ENCODE measurements at regions not wholly inside any gene's neighbourhood (a gene's known extent, or its start where the extent isn't known, plus 50 kb on each side); places are given as distances from the start of the nearest gene placed in this dataset.

DNA sequence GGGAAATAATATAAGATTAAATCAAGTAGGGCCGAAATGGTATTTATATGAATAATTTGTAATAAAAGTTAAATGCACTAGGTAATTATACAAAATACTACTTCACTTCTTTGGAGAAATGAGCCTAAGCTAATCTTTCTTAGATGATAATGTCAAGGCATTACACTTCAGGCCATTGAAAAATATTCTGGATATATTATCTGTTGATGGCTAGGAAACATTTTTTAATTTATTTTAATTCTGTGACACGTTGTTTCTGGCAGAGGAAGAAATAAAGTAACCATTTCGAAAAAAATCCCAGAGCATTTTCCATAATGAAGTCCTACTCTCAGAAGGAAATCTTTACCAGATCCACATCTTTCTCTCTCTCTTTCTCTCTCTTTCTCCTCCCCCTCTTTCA is 133.9 kb downstream of the MMUT start:
- no peak for TF ChIP-seq POLR2A (IDR thresholded peaks at IDR 0.05)
- TF ChIP-seq, protein P1, sequence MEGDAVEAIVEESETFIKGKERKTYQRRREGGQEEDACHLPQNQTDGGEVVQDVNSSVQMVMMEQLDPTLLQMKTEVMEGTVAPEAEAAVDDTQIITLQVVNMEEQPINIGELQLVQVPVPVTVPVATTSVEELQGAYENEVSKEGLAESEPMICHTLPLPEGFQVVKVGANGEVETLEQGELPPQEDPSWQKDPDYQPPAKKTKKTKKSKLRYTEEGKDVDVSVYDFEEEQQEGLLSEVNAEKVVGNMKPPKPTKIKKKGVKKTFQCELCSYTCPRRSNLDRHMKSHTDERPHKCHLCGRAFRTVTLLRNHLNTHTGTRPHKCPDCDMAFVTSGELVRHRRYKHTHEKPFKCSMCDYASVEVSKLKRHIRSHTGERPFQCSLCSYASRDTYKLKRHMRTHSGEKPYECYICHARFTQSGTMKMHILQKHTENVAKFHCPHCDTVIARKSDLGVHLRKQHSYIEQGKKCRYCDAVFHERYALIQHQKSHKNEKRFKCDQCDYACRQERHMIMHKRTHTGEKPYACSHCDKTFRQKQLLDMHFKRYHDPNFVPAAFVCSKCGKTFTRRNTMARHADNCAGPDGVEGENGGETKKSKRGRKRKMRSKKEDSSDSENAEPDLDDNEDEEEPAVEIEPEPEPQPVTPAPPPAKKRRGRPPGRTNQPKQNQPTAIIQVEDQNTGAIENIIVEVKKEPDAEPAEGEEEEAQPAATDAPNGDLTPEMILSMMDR (IDR thresholded peaks at IDR 0.05): no peak
- no peak for TF ChIP-seq EP300 (IDR thresholded peaks at IDR 0.05)
- TF ChIP-seq POLR2AphosphoS5 (IDR thresholded peaks at IDR 0.05): no peak
- no peaks in the 10 kb centered on the region for H3K36me3 ChIP-seq
- no peaks in the 10 kb centered on the region for H3K27me3 ChIP-seq
- H3K4me3 ChIP-seq: no peak overlapping the region
- ATAC-seq: no peak
- no peak overlapping the region for H3K27ac ChIP-seq
- WGBS, 2 donors (ENCODE audit: low coverage in 1 of 2): 52 to 70% methylated on average over 3 of the region's 3 CpGs
- H3K9me3 ChIP-seq: no peaks in the 10 kb centered on the region
- peaks cover 0 to 18% (median 5%) of the 10 kb centered on the region in 3 donors for H3K4me1 ChIP-seq

DNA sequence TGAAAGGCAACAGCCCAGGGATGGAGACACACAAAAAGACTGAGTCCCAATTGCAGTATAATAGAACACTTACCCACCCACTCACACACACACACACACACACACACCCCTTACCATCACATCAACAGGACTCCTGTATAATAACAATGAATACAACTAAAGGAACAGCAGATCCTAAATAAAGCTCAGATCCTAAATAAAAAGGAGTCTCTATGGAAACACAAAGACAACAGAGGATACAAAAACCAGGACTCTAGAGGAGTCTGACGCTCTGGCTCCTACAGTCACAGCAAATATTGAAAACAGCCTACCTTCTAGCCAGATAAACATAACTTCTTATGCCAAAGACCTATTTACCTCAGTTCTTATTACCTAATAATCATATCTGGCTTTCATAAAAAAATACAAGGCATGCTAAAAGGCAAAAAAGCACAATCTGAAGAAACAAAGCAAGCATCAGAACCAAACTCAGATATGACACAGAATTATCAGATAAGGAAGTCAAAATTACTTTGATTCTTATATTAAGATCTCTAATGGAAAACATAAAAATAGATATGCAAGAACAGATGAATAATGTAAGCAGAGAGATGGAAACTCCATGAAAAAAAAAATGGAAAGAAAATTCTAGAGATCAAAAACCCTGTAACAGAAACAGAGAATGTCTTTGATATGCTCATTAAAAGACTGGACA is 134.9 kb downstream of the MMUT start:
- Histone ChIP-seq H3K9me3 (no peaks in the 10 kb centered on the region), H3K4me1 (peaks cover 0 to 18% (median 5%) of the 10 kb centered on the region in 3 donors), H3K4me3 (no peak overlapping the region), H3K27me3 (no peaks in the 10 kb centered on the region), H3K36me3 (no peaks in the 10 kb centered on the region), H3K27ac (no peak overlapping the region)
- WGBS, 2 donors (ENCODE audit: low coverage in 1 of 2): 0 to 17% methylated on average over 1 of the region's 1 CpG
- no peak for ATAC-seq
- TF ChIP-seq, protein P1 (IDR thresholded peaks at IDR 0.05): no peak
- TF ChIP-seq POLR2A (IDR thresholded peaks at IDR 0.05) (no peak), POLR2AphosphoS5 (IDR thresholded peaks at IDR 0.05) (no peak), EP300 (IDR thresholded peaks at IDR 0.05) (no peak)

DNA sequence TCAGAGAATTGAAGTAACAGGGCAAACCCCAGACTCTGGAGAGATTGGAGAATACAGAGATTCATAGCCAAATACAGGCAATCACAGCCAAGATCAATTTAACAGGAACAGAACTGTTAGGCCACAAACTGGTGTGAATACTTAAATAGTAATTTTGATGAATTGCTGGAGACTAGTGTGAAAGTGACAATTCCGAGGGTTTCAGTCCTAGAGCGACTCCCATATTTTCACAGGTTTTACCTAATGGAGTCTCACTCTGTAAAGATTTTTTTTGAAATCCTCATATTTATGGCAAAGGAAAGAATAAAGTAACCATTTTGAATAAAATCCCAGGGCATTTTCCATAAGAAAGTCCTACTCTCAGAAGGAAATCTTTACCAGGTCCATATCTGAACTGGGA is 135.5 kb downstream of the MMUT start:
- H3K9me3 ChIP-seq: no peaks in the 10 kb centered on the region
- H3K4me3 ChIP-seq: no peak overlapping the region
- H3K27ac ChIP-seq: no peak overlapping the region
- no peaks in the 10 kb centered on the region for H3K36me3 ChIP-seq
- no peak for ATAC-seq
- WGBS, 2 donors (ENCODE audit: low coverage in 1 of 2): 78 to 95% methylated on average over 2 of the region's 2 CpGs
- H3K4me1 ChIP-seq: peaks cover 0 to 18% (median 5%) of the 10 kb centered on the region in 3 donors
- H3K27me3 ChIP-seq: no peaks in the 10 kb centered on the region
- TF ChIP-seq POLR2A (IDR thresholded peaks at IDR 0.05): no peak
- no peak for TF ChIP-seq EP300 (IDR thresholded peaks at IDR 0.05)
- TF ChIP-seq, protein P1 (IDR thresholded peaks at IDR 0.05): no peak
- no peak for TF ChIP-seq POLR2AphosphoS5 (IDR thresholded peaks at IDR 0.05)

DNA sequence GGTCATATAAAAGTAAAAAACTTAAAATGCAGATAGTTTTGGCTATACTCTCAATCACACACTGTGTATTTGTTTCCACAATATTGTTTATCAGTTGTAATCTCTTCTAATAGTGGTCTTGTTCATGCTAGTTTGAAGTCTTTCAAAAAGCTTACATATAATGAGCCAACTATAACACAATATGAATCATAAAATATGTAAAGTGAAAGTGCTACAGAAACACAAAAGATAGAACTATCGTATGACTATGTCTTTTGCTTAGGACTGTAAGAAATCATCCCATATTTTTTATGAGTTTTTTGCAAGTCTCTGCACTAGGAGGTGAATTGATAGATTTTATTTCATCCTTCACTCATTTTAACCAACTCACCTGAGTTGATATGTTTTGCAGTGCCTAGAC is 136.0 kb downstream of the MMUT start:
- Histone ChIP-seq H3K9me3 (no peaks in the 10 kb centered on the region), H3K27ac (no peak overlapping the region), H3K36me3 (no peaks in the 10 kb centered on the region), H3K27me3 (no peaks in the 10 kb centered on the region), H3K4me3 (no peak overlapping the region), H3K4me1 (peaks cover 0 to 18% (median 5%) of the 10 kb centered on the region in 3 donors)
- ATAC-seq: no peak
- 69 to 77% methylated on average over 1 of the region's 1 CpG for WGBS, 2 donors (ENCODE audit: low coverage in 1 of 2)
- TF ChIP-seq POLR2AphosphoS5 (IDR thresholded peaks at IDR 0.05): no peak
- TF ChIP-seq POLR2A (IDR thresholded peaks at IDR 0.05): no peak
- TF ChIP-seq, protein P1 (IDR thresholded peaks at IDR 0.05): no peak

DNA sequence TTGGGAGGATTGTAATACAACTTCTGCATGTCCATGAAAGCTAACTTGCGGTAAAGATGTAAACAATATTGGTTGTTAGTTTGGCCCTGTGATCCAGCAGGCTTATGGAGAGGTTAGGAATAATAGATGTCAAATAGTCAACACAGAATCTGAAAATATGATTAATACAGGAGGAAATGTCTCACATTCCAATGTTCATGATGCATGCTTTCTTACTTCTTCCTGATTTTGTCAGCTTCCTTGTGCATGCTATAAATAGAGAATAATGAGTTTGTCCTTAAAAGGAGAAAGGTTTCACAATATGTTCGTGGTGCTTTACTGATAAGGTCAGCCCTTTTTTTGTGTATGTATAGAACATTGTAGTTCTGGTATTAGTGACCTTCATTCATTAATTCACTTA is 136.7 kb downstream of the MMUT start:
- H3K27ac ChIP-seq: no peak overlapping the region
- no peaks in the 10 kb centered on the region for H3K9me3 ChIP-seq
- peaks cover 0 to 18% (median 5%) of the 10 kb centered on the region in 3 donors for H3K4me1 ChIP-seq
- TF ChIP-seq POLR2A (IDR thresholded peaks at IDR 0.05) (no peak), EP300 (IDR thresholded peaks at IDR 0.05) (no peak), POLR2AphosphoS5 (IDR thresholded peaks at IDR 0.05) (no peak)
- TF ChIP-seq, protein P1 (IDR thresholded peaks at IDR 0.05): no peak
- no peak for ATAC-seq
- no peaks in the 10 kb centered on the region for H3K27me3 ChIP-seq
- H3K36me3 ChIP-seq: no peaks in the 10 kb centered on the region
- 5 to 28% methylated on average over 2 of the region's 2 CpGs for WGBS, 2 donors (ENCODE audit: low coverage in 1 of 2)
- H3K4me3 ChIP-seq: no peak overlapping the region

Measured in gastroesophageal sphincter (tissue), 4 donors.